WTC11 (cell line): ENCODE measurements at regions not wholly inside any gene's neighbourhood (a gene's known extent, or its start where the extent isn't known, plus 50 kb on each side); places are given as distances from the start of the nearest gene placed in this dataset.

Experiments used
- ATAC-seq: fragments of 200-7000 bp; cut with Tn5 transposase; 2 replicates; pipeline ENCODE4 v1.10.0; 2021; ENCODE audit warnings: mild to moderate bottlenecking, moderate library complexity
- CTCF ChIA-PET: fragments of 300-600 bp; sonication (Branson Sonifier 250); formaldehyde crosslinking; loops from one replicate; lab custom pipeline; 2021; ENCODE audit warnings: antibody characterized with exemption; lab: Charles Lee
- POLR2A ChIA-PET: fragments of 350-600 bp; sonication (Branson Sonifier 250); formaldehyde crosslinking; loops from one replicate; lab custom pipeline; 2021; ENCODE audit warnings: antibody characterized with exemption; lab: Charles Lee
- DNase-seq: peaks from one replicate; pipeline ENCODE4 v3.0.0; 2021; ENCODE audit warnings: low spot score
- H3K27ac Mint-ChIP-seq: 2 replicates; pipeline ENCODE4 v1.8.0; 2021; ENCODE audit warnings: mixed read lengths
- H3K27me3 Mint-ChIP-seq: 2 replicates; pipeline ENCODE4 v1.8.0; 2021; ENCODE audit warnings: low read depth, mild to moderate bottlenecking, moderate library complexity, mixed read lengths
- H3K36me3 Mint-ChIP-seq: 2 replicates; pipeline ENCODE4 v1.8.0; 2021; ENCODE audit warnings: mixed read lengths
- H3K4me1 Mint-ChIP-seq: 2 replicates; pipeline ENCODE4 v1.8.0; 2022; ENCODE audit warnings: mixed read lengths
- H3K4me3 Mint-ChIP-seq: 2 replicates; pipeline ENCODE4 v1.8.0; 2021; ENCODE audit warnings: mild to moderate bottlenecking, moderate library complexity, mixed read lengths
- H3K9me3 Mint-ChIP-seq: 2 replicates; pipeline ENCODE4 v1.8.0; 2021; ENCODE audit warnings: mixed read lengths
- CBFB ChIP-seq: sonication (generic); formaldehyde crosslinking; IDR thresholded peaks from 2 replicates; pipeline ENCODE4 v1.8.1; 2022; ENCODE audit warnings: mild to moderate bottlenecking, low read depth, missing genetic modification reagents
- ESRRA ChIP-seq: sonication (generic); formaldehyde crosslinking; IDR thresholded peaks from 2 replicates; pipeline ENCODE4 v1.8.1; 2022; ENCODE audit warnings: mild to moderate bottlenecking, missing genetic modification reagents, borderline replicate concordance
- HMGA2 ChIP-seq: fragments of 250-450 bp; sonication (Bioruptor Pico); IDR thresholded peaks from 2 replicates; pipeline ENCODE4 v1.4.0; 2021; ENCODE audit warnings: mild to moderate bottlenecking, moderate library complexity
- NR3C1 ChIP-seq: sonication (generic); formaldehyde crosslinking; conservative IDR thresholded peaks from 2 replicates; pipeline ENCODE4 v1.8.1; 2023; ENCODE audit warnings: low read depth, mild to moderate bottlenecking, missing genetic modification reagents
- OVOL2 ChIP-seq: fragments of 250-450 bp; sonication (Bioruptor Pico); IDR thresholded peaks from 2 replicates; pipeline ENCODE4 v1.9.0; 2021; ENCODE audit warnings: mild to moderate bottlenecking, borderline replicate concordance
- PRRX2 ChIP-seq: fragments of 250-450 bp; sonication (Bioruptor Pico); IDR thresholded peaks from 2 replicates; pipeline ENCODE4 v1.8.0; 2021; ENCODE audit warnings: mild to moderate bottlenecking
- SMAD3 ChIP-seq: sonication (generic); formaldehyde crosslinking; IDR thresholded peaks from 2 replicates; pipeline ENCODE4 v1.8.0; 2022; ENCODE audit warnings: missing genetic modification reagents, mild to moderate bottlenecking, borderline replicate concordance
- TCF7 ChIP-seq: sonication (generic); formaldehyde crosslinking; IDR thresholded peaks from 2 replicates; pipeline ENCODE4 v1.8.0; 2022; ENCODE audit warnings: mild to moderate bottlenecking, low read depth, missing genetic modification reagents, moderate library complexity
- TEAD1 ChIP-seq: sonication (generic); formaldehyde crosslinking; IDR thresholded peaks from 2 replicates; pipeline ENCODE4 v1.8.0; 2022; ENCODE audit warnings: mild to moderate bottlenecking, missing genetic modification reagents
- USF1 ChIP-seq: sonication (generic); formaldehyde crosslinking; IDR thresholded peaks from 2 replicates; pipeline ENCODE4 v1.8.0; 2022; ENCODE audit warnings: mild to moderate bottlenecking, missing genetic modification reagents
- ZNF121 ChIP-seq: sonication (generic); formaldehyde crosslinking; IDR thresholded peaks from 2 replicates; pipeline ENCODE4 v1.8.0; 2023; ENCODE audit warnings: missing genetic modification reagents
- ZNF138 ChIP-seq: sonication (generic); formaldehyde crosslinking; conservative IDR thresholded peaks from 2 replicates; pipeline ENCODE4 v1.8.1; 2022; ENCODE audit warnings: mild to moderate bottlenecking, moderate library complexity, missing genetic modification reagents
- ZNF263 ChIP-seq: sonication (generic); formaldehyde crosslinking; IDR thresholded peaks from 2 replicates; pipeline ENCODE4 v1.8.1; 2022; ENCODE audit warnings: low read depth, mild to moderate bottlenecking, moderate library complexity, missing genetic modification reagents
- ZNF317 ChIP-seq: sonication (generic); formaldehyde crosslinking; IDR thresholded peaks from 2 replicates; pipeline ENCODE4 v1.8.1; 2023; ENCODE audit warnings: low read depth, mild to moderate bottlenecking, moderate library complexity, missing genetic modification reagents, borderline replicate concordance
- ZNF671 ChIP-seq: fragments of 250-450 bp; sonication (Bioruptor Pico); IDR thresholded peaks from 2 replicates; pipeline ENCODE4 v1.8.0; 2021; ENCODE audit warnings: mild to moderate bottlenecking
- TF ChIP-seq, protein P1 (sequence below): sonication (generic); formaldehyde crosslinking; conservative IDR thresholded peaks from 2 replicates; pipeline ENCODE4 v1.8.1; 2023; ENCODE audit warnings: mild to moderate bottlenecking, low read depth, missing genetic modification reagents, moderate library complexity
- TF ChIP-seq, protein P2 (sequence below): fragments of 250-450 bp; sonication (Bioruptor Pico); conservative IDR thresholded peaks from 2 replicates; pipeline ENCODE4 v1.9.0; 2021; ENCODE audit warnings: mild to moderate bottlenecking
- TF ChIP-seq, protein P3 (sequence below): fragments of 250-450 bp; sonication (Bioruptor Pico); IDR thresholded peaks from 2 replicates; pipeline ENCODE4 v1.9.0; 2021; ENCODE audit warnings: mild to moderate bottlenecking

DNA sequence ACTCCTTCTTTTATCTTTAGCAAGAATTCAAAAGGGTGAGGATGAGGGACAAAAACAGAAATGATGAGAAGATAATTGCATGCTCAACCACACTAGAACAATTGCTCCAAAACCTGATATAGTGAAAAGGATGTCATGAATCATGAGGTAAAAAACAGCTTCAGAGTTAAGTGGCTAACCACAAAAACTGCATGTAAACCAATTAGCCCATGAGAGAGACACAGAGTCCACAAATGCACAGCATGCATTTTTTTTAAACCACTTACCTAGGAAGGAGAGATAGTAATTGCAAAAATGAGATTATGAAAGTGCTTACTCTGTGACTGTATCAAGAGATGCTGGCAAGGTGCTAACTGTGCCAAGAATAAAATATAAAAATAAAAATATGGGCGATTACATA is 132.9 kb downstream of the MBL2 start:
- Mint-ChIP-seq H3K36me3 (no peaks in the 10 kb centered on the region), H3K27ac (no peak overlapping the region), H3K4me3 (no peak overlapping the region), H3K4me1 (no peaks in the 10 kb centered on the region), H3K9me3 (peaks cover 9% of the 10 kb centered on the region), H3K27me3 (no peaks in the 10 kb centered on the region)
- CTCF ChIA-PET = no interaction called here
- TF ChIP-seq, protein P1, sequence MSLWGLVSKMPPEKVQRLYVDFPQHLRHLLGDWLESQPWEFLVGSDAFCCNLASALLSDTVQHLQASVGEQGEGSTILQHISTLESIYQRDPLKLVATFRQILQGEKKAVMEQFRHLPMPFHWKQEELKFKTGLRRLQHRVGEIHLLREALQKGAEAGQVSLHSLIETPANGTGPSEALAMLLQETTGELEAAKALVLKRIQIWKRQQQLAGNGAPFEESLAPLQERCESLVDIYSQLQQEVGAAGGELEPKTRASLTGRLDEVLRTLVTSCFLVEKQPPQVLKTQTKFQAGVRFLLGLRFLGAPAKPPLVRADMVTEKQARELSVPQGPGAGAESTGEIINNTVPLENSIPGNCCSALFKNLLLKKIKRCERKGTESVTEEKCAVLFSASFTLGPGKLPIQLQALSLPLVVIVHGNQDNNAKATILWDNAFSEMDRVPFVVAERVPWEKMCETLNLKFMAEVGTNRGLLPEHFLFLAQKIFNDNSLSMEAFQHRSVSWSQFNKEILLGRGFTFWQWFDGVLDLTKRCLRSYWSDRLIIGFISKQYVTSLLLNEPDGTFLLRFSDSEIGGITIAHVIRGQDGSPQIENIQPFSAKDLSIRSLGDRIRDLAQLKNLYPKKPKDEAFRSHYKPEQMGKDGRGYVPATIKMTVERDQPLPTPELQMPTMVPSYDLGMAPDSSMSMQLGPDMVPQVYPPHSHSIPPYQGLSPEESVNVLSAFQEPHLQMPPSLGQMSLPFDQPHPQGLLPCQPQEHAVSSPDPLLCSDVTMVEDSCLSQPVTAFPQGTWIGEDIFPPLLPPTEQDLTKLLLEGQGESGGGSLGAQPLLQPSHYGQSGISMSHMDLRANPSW (CRISPR knock-in tag) = no peak
- no peak for TF ChIP-seq HMGA2 (CRISPR knock-in tag)
- no peak for TF ChIP-seq USF1 (CRISPR knock-in tag)
- no peak for TF ChIP-seq ZNF121
- TF ChIP-seq CBFB (CRISPR knock-in tag) = no peak
- no peak for TF ChIP-seq ZNF671
- no peak for TF ChIP-seq NR3C1
- no peak for TF ChIP-seq TEAD1 (CRISPR knock-in tag)
- TF ChIP-seq PRRX2 (CRISPR knock-in tag) = no peak
- no peak for TF ChIP-seq ESRRA (CRISPR knock-in tag)
- TF ChIP-seq SMAD3 = no peak
- no peak for TF ChIP-seq OVOL2 (CRISPR knock-in tag)
- no peak for TF ChIP-seq TCF7 (CRISPR knock-in tag)
- TF ChIP-seq, protein P2, sequence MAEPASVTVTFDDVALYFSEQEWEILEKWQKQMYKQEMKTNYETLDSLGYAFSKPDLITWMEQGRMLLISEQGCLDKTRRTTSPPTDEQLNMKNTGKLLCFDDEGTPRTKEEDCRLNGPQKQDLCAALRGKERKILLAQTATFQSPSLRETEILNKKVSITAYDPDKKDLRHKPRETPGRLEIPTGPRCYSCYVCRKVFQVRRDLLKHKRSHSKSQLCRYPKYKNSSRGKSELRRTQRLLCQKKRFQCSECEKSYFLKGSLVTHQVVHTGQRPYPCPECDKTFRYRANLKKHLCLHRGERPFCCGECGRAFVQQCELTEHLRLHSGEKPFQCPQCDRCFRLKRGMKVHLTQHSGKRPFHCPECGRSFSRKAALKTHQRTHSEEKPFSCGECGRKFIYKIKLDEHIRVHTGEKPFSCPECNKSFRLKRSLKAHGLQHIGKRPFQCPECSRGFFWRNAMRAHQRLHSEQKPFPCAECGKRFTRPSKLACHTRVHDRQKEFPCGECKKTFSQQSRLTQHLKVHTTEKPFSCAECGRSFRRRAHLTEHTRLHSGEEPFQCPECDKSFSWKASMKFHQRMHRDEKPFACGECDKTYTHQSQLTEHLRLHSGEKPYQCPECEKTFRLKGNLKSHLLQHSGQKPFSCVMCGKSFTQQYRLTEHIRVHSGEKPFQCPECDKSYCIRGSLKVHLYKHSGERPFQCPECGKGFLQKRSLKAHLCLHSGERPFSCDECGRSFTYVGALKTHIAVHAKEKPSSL (CRISPR knock-in tag) = no peak
- TF ChIP-seq ZNF317 (CRISPR knock-in tag) = no peak
- TF ChIP-seq, protein P3, sequence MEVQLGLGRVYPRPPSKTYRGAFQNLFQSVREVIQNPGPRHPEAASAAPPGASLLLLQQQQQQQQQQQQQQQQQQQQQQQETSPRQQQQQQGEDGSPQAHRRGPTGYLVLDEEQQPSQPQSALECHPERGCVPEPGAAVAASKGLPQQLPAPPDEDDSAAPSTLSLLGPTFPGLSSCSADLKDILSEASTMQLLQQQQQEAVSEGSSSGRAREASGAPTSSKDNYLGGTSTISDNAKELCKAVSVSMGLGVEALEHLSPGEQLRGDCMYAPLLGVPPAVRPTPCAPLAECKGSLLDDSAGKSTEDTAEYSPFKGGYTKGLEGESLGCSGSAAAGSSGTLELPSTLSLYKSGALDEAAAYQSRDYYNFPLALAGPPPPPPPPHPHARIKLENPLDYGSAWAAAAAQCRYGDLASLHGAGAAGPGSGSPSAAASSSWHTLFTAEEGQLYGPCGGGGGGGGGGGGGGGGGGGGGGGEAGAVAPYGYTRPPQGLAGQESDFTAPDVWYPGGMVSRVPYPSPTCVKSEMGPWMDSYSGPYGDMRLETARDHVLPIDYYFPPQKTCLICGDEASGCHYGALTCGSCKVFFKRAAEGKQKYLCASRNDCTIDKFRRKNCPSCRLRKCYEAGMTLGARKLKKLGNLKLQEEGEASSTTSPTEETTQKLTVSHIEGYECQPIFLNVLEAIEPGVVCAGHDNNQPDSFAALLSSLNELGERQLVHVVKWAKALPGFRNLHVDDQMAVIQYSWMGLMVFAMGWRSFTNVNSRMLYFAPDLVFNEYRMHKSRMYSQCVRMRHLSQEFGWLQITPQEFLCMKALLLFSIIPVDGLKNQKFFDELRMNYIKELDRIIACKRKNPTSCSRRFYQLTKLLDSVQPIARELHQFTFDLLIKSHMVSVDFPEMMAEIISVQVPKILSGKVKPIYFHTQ (CRISPR knock-in tag) = no peak
- POLR2A ChIA-PET = no interaction called here
- ATAC-seq = no peak
- DNase-seq = no peak

GRCh38 chr10:52642208-52642607 is 130.4 kb downstream of the MBL2 start:
- no peak overlapping the region for H3K4me3 Mint-ChIP-seq
- POLR2A ChIA-PET = no interaction called here
- CTCF ChIA-PET = interaction anchor here (5.2 kb wide), 1 partner anchor 137 kb away, joined by 55 read pairs; no protein-coding TSS in a partner anchor

More at GRCh38 chr10:52642208-52642607, 130.4 kb downstream of the MBL2 start:
- H3K27me3 Mint-ChIP-seq = no peaks in the 10 kb centered on the region
- DNase-seq (no peak), ATAC-seq (no peak)
- H3K27ac Mint-ChIP-seq = no peak overlapping the region
- peaks cover 3% of the 10 kb centered on the region; the same call in 1 of the 2 replicates for H3K9me3 Mint-ChIP-seq
- peaks cover 4% of the 10 kb centered on the region; the same call in 1 of the 2 replicates for H3K4me1 Mint-ChIP-seq
- TF ChIP-seq OVOL2 (CRISPR knock-in tag) (no peak), ZNF263 (no peak), ZNF138 (no peak), HMGA2 (CRISPR knock-in tag) (no peak), ZNF121 (no peak)
- H3K36me3 Mint-ChIP-seq = no peaks in the 10 kb centered on the region
